AG04450 (cell line): ENCODE measurements at regions not wholly inside any gene's neighbourhood (a gene's known extent, or its start where the extent isn't known, plus 50 kb on each side); places are given as distances from the start of the nearest gene placed in this dataset.

Experiments
- CTCF ChIA-PET: fragments of 300-600, 350-600 bp; formaldehyde crosslinking; extraction: SDS; loops from one replicate; lab custom pipeline; 2022; ENCODE audit warnings: antibody characterized with exemption, inconsistent platforms; lab: Charles Lee
- POLR2A ChIA-PET: fragments of 350-600 bp; formaldehyde crosslinking; extraction: SDS; loops from one replicate; lab custom pipeline; 2021; ENCODE audit warnings: antibody characterized with exemption, inconsistent platforms; lab: Yijun Ruan, JAX
- DNase-seq: peaks from one replicate; pipeline ENCODE4 v3.0.0-alpha.2; 2011; ENCODE audit warnings: low read depth, low spot score
- H3K27ac ChIP-seq: one replicate; pipeline ENCODE4 v1.5.1; 2012; ENCODE audit warnings: low read depth, low read length, control low read depth
- H3K27me3 ChIP-seq: one replicate; pipeline ENCODE4 v1.6.0; 2012; ENCODE audit warnings: low read length; ENCODE audit not compliant: control insufficient read depth, insufficient read depth
- H3K4me3 ChIP-seq: 2 replicates; pipeline ENCODE4 v1.5.1; 2011; ENCODE audit warnings: mild to moderate bottlenecking, low read depth, low read length, control low read depth
- H3K9me3 ChIP-seq: 2 replicates; pipeline ENCODE4 v1.5.1; 2012; ENCODE audit warnings: low read length; ENCODE audit not compliant: control insufficient read depth, insufficient read depth
- TF ChIP-seq, protein P1 (sequence below): IDR thresholded peaks from 2 replicates; pipeline ENCODE4 v1.5.1; 2011; ENCODE audit warnings: low read depth, low read length, control low read depth, inconsistent platforms

- no peak for DNase-seq
- TF ChIP-seq, protein P1, sequence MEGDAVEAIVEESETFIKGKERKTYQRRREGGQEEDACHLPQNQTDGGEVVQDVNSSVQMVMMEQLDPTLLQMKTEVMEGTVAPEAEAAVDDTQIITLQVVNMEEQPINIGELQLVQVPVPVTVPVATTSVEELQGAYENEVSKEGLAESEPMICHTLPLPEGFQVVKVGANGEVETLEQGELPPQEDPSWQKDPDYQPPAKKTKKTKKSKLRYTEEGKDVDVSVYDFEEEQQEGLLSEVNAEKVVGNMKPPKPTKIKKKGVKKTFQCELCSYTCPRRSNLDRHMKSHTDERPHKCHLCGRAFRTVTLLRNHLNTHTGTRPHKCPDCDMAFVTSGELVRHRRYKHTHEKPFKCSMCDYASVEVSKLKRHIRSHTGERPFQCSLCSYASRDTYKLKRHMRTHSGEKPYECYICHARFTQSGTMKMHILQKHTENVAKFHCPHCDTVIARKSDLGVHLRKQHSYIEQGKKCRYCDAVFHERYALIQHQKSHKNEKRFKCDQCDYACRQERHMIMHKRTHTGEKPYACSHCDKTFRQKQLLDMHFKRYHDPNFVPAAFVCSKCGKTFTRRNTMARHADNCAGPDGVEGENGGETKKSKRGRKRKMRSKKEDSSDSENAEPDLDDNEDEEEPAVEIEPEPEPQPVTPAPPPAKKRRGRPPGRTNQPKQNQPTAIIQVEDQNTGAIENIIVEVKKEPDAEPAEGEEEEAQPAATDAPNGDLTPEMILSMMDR = no peak
- Histone ChIP-seq H3K27ac (no peak overlapping the region), H3K9me3 (peaks cover 31% of the 10 kb centered on the region), H3K4me3 (no peak overlapping the region), H3K27me3 (no peaks in the 10 kb centered on the region)
- ChIA-PET POLR2A (no interaction called here), CTCF (no interaction called here)
Measured at GRCh38 chr7:52273685-52274610, 761.5 kb upstream of the POM121L12 start.

DNA sequence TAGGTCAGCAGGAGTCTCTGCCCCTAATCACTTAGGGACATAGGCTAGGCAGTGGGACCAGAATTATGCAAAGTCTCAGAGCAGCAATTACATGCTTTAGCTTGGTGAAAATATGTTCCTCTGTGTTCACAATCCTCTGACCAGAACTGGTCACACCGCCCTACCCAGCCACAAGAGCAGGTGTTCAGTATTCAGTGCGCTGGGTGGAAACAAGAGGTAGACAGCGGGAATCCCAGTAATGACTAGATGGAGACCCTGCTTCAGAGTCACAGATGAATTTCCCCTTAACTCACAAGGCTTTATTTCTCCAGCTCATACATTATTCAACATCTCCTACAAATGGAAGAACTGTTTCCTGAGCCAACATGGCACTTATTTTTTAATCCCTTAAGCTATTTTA lies 763.7 kb upstream of the POM121L12 start:
- DNase-seq = no peak
- H3K9me3 ChIP-seq = peaks cover 32% of the 10 kb centered on the region
- ChIA-PET CTCF (no interaction called here), POLR2A (no interaction called here)
- TF ChIP-seq, protein P1 = no peak
- H3K4me3 ChIP-seq = no peak overlapping the region
- H3K27me3 ChIP-seq = no peaks in the 10 kb centered on the region
- no peak overlapping the region for H3K27ac ChIP-seq

DNA sequence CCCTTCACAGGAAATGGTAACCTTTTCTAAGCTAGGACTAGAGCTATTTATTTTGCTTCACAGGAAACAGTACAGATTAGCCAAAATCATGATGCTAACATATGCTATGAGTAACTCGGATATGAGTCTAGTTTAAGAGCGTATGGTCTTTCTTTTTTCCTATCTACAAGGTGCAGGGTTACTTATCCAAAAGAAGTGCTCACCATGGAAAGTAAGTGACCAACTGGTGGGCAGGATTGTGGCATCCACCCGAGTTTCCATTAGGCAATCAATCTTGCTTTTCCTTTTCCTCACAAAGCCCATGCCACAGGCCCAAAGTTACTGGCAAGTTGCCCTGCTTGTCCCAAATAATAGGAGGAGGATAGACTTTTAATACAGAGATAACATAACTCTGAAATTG lies 765.1 kb upstream of the POM121L12 start:
- POLR2A ChIA-PET = no interaction called here
- TF ChIP-seq, protein P1 = no peak
- no peak overlapping the region for H3K4me3 ChIP-seq
- DNase-seq = no peak
- H3K27ac ChIP-seq = no peak overlapping the region
- peaks cover 30% of the 10 kb centered on the region for H3K9me3 ChIP-seq
- CTCF ChIA-PET = no interaction called here
- H3K27me3 ChIP-seq = no peaks in the 10 kb centered on the region

GRCh38 chr7:52269669-52270068 lies 765.8 kb upstream of the POM121L12 start:
- DNase-seq = no peak
- Histone ChIP-seq H3K27me3 (no peaks in the 10 kb centered on the region), H3K27ac (no peak overlapping the region), H3K4me3 (no peak overlapping the region), H3K9me3 (peaks cover 30% of the 10 kb centered on the region)
- ChIA-PET CTCF (no interaction called here), POLR2A (no interaction called here)
- TF ChIP-seq, protein P1 = no peak

- POLR2A ChIA-PET = no interaction called here
Measured at GRCh38 chr7:52261057-52261456, 774.4 kb upstream of the POM121L12 start.

More at GRCh38 chr7:52261057-52261456, 774.4 kb upstream of the POM121L12 start:
- Histone ChIP-seq H3K27ac (no peak overlapping the region), H3K9me3 (peaks cover 27% of the 10 kb centered on the region), H3K27me3 (no peaks in the 10 kb centered on the region), H3K4me3 (no peak overlapping the region)
- TF ChIP-seq, protein P1 = no peak
- CTCF ChIA-PET = no interaction called here
- DNase-seq = no peak
